ENCODE measurements at regions not wholly inside any gene's neighbourhood (a gene's known extent, or its start where the extent isn't known, plus 50 kb on each side); places are given as distances from the start of the nearest gene placed in this dataset.

- no peak for TF ChIP-seq ZNF416 (tag by site-specific recombination; IDR thresholded peaks at IDR 0.05)
These were observed 708.2 kb upstream of the LRRN3 start (continued) for GRCh38 chr7:110382736-110383135.

GRCh38 chr7:110386006-110386405 is 704.9 kb upstream of the LRRN3 start:
- CTCF ChIA-PET: no interaction called here
- Histone ChIP-seq H3K27ac (ENCODE audit: extremely low read depth, low read depth, low read length) (no peak overlapping the region), H3K9me3 (ENCODE audit: control insufficient read depth, insufficient read depth, low read depth, low read length) (no peaks in the 10 kb centered on the region), H3K4me3 (ENCODE audit: low read depth, low read length) (no peak overlapping the region), H3K36me3 (ENCODE audit: control insufficient read depth in 2 of 2, insufficient read depth in 1 of 2, low read length in 2 of 2) (no peaks in the 10 kb centered on the region), H3K4me1 (ENCODE audit: control insufficient read depth, insufficient read depth, low read length) (no peaks in the 10 kb centered on the region)
- POLR2A ChIA-PET: no interaction called here
- TF ChIP-seq ZNF473 (tag by site-specific recombination; IDR thresholded peaks at IDR 0.05): no peak
- no peak for TF ChIP-seq ZSCAN16 (tag by site-specific recombination; IDR thresholded peaks at IDR 0.05)
- TF ChIP-seq PRDM1 (tag by site-specific recombination; IDR thresholded peaks at IDR 0.05): no peak
- no peak for TF ChIP-seq ZNF148 (tag by site-specific recombination; IDR thresholded peaks at IDR 0.05; ENCODE audit: borderline replicate concordance)
- TF ChIP-seq ZNF837 (tag by site-specific recombination; IDR thresholded peaks at IDR 0.05): no peak
- TF ChIP-seq ZFHX2 (tag by site-specific recombination; conservative IDR thresholded peaks at IDR 0.05): no peak
- TF ChIP-seq ATF2 (tag by site-specific recombination; IDR thresholded peaks at IDR 0.05; ENCODE audit: low read depth): no peak
- TF ChIP-seq ZNF701 (tag by site-specific recombination; IDR thresholded peaks at IDR 0.05): no peak
- TF ChIP-seq SP2 (tag by site-specific recombination; IDR thresholded peaks at IDR 0.05): no peak
- no peak for TF ChIP-seq ZNF792 (tag by site-specific recombination; IDR thresholded peaks at IDR 0.05)
- no peak for TF ChIP-seq ZNF548 (tag by site-specific recombination; IDR thresholded peaks at IDR 0.05)
- TF ChIP-seq PBX3 (CRISPR knock-in tag; IDR thresholded peaks at IDR 0.05): no peak
- no peak for TF ChIP-seq ZSCAN23 (tag by site-specific recombination; IDR thresholded peaks at IDR 0.05)
- TF ChIP-seq MZF1 (tag by site-specific recombination; IDR thresholded peaks at IDR 0.05; ENCODE audit: borderline replicate concordance): no peak
- TF ChIP-seq ZNF433 (tag by site-specific recombination; IDR thresholded peaks at IDR 0.05; ENCODE audit: low read depth): no peak

- Histone ChIP-seq H3K4me1 (ENCODE audit: control insufficient read depth, insufficient read depth, low read length) (no peaks in the 10 kb centered on the region), H3K9me3 (ENCODE audit: control insufficient read depth, insufficient read depth, low read depth, low read length) (no peaks in the 10 kb centered on the region), H3K36me3 (ENCODE audit: control insufficient read depth in 2 of 2, insufficient read depth in 1 of 2, low read length in 2 of 2) (no peaks in the 10 kb centered on the region), H3K27ac (ENCODE audit: extremely low read depth, low read depth, low read length) (no peak overlapping the region), H3K4me3 (ENCODE audit: low read depth, low read length) (no peak overlapping the region)
- ChIA-PET CTCF (no interaction called here), POLR2A (no interaction called here)
- TF ChIP-seq GLIS2 (tag by site-specific recombination; IDR thresholded peaks at IDR 0.05): no peak
- no peak for TF ChIP-seq ATF2 (tag by site-specific recombination; IDR thresholded peaks at IDR 0.05; ENCODE audit: low read depth)
- no peak for TF ChIP-seq ZNF280D (tag by site-specific recombination; IDR thresholded peaks at IDR 0.05)
- no peak for TF ChIP-seq ZNF488 (tag by site-specific recombination; IDR thresholded peaks at IDR 0.05)
- no peak for TF ChIP-seq ZNF670 (tag by site-specific recombination; IDR thresholded peaks at IDR 0.05; ENCODE audit: low read depth)
- no peak for TF ChIP-seq KLF7 (tag by site-specific recombination; IDR thresholded peaks at IDR 0.05; ENCODE audit: borderline replicate concordance)
- no peak for TF ChIP-seq ZEB2 (tag by site-specific recombination; IDR thresholded peaks at IDR 0.05)
- TF ChIP-seq ELK4 (IDR thresholded peaks at IDR 0.05; ENCODE audit: borderline replicate concordance, low read depth, low read length): no peak
These were observed 704.0 kb upstream of the LRRN3 start for GRCh38 chr7:110386913-110387312.
